ENCODE measurements at regions not wholly inside any gene's neighbourhood (a gene's known extent, or its start where the extent isn't known, plus 50 kb on each side); places are given as distances from the start of the nearest gene placed in this dataset.
"Not testable (repeated sequence)": the region's sequence is repeated elsewhere in the genome, so short reads cannot be mapped to it uniquely, and the experiment has no call there.

GRCh38 chr1:48084826-48085225 is 87.6 kb upstream of the TRABD2B start:
- DNase-seq (ENCODE audit: low spot score): no peak

- DNase-seq (ENCODE audit: low spot score): no peak
Observed at GRCh38 chr1:48082271-48082962, 85.2 kb upstream of the TRABD2B start.

GRCh38 chr1:48080331-48081255 is 83.4 kb upstream of the TRABD2B start:
- no peak for DNase-seq (ENCODE audit: low spot score)

- DNase-seq (ENCODE audit: low spot score): no peak
Observed at GRCh38 chr1:48079096-48079495, 81.9 kb upstream of the TRABD2B start.

DNA sequence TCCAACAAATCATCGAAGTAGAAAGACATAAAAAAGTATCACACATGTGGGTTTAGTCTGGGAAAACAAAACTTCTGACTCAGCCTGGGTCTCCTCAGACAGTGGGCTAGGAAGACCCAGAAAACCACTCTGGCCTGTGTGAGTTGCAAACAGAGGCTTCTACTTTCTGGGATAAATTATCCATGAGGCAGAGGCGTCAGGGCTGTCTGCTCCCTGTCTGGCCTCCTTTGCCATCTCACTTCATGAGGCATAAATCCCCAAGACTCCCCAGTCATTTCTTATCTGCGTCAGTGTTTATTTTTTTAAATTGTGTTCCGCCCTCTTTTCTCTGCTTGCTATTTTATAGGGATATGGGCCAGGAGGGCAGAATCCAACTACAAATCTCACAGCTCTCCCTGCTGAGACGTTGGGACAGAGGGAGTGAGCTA is 80.6 kb upstream of the TRABD2B start:
- no peak for DNase-seq (ENCODE audit: low spot score)

DNA sequence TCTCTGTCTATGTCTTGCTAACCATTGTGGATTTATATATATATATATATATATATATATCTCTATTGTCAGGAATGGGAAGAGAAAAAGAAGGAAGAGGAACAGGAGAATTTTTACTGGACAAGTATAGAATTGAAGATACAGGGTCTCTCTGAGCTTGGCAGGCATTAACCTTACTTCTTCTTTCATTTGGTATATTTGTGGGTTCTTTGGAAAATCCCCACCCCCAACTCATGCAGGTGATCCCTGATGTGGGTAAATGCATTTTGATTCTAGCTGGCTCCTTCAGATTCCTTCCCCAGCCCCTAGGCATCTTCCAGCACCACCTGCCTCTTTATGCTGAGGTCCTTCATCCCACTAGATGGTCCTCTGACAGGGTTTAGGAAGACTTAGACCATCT is 78.8 kb upstream of the TRABD2B start:
- DNase-seq (ENCODE audit: low spot score): no peak

GRCh38 chr1:48073798-48074530 is 76.8 kb upstream of the TRABD2B start:
- no peak for DNase-seq (ENCODE audit: low spot score)

DNA sequence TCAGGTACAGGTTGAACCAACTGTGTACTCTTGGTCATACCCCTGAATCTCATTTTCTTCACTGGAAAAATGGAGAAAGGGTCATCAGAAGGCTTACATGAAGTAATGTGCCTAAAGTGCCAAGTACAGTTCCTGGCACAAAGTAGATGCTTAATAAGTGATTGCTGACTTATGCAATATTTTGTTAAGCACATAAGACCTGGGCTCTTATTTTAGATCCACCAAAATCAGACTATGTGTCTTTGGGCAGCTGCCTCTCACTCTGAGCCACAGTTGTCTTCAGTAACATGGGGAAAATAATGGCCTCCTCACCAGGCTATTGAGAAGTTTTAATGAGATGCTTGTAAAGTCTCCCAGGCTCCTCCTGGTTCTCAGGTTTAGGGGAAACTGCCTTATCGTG is 74.3 kb upstream of the TRABD2B start:
- DNase-seq (ENCODE audit: low spot score): no peak

- DNase-seq (ENCODE audit: low spot score): no peak
Observed at GRCh38 chr1:48070396-48070750, 73.2 kb upstream of the TRABD2B start.

GRCh38 chr1:48069662-48070395 is 72.6 kb upstream of the TRABD2B start:
- no peak for DNase-seq (ENCODE audit: low spot score)

GRCh38 chr1:48068206-48068605 is 71.0 kb upstream of the TRABD2B start:
- DNase-seq (ENCODE audit: low spot score): no peak

- no peak for DNase-seq (ENCODE audit: low spot score)
Observed at GRCh38 chr1:48066936-48067335, 69.8 kb upstream of the TRABD2B start.

DNA sequence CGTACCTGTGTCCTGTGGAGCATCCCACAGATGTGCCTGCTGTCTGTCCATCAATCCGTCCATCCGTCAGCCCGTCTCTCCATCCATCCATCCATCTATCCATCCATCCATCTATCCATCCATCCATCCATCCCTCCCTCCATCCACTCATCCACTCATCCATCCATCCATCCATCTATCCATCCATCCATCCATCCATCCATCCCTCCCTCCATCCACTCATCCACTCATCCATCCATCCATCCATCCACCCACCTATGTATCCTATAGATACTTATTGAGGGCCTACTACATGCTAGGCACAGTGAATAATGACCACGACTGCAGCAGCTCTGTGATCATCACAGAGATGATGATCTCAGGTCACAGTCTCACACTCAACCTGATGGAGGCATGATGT is 67.5 kb upstream of the TRABD2B start:
- not testable (repeated sequence) for DNase-seq (ENCODE audit: low spot score)

DNA sequence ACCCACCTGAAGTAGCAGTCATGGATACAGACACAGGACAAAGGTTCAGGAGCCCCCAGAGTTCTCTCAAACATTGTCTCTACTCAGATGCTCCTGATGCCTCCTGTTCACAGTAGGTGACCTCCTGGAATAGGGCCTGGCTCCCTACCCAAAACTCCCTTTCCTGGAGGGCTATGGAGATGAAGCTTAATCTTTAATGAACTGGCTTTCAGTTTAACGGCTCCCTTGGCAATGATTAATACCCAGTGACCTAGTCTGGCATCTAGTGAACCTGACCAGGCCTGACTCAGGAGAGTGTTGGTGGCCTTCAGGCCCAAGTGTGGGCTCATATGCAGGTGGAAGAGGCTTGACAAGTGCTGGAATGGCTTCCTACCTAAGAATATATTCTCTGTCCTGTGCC is 65.2 kb upstream of the TRABD2B start:
- no peak for DNase-seq (ENCODE audit: low spot score)

DNA sequence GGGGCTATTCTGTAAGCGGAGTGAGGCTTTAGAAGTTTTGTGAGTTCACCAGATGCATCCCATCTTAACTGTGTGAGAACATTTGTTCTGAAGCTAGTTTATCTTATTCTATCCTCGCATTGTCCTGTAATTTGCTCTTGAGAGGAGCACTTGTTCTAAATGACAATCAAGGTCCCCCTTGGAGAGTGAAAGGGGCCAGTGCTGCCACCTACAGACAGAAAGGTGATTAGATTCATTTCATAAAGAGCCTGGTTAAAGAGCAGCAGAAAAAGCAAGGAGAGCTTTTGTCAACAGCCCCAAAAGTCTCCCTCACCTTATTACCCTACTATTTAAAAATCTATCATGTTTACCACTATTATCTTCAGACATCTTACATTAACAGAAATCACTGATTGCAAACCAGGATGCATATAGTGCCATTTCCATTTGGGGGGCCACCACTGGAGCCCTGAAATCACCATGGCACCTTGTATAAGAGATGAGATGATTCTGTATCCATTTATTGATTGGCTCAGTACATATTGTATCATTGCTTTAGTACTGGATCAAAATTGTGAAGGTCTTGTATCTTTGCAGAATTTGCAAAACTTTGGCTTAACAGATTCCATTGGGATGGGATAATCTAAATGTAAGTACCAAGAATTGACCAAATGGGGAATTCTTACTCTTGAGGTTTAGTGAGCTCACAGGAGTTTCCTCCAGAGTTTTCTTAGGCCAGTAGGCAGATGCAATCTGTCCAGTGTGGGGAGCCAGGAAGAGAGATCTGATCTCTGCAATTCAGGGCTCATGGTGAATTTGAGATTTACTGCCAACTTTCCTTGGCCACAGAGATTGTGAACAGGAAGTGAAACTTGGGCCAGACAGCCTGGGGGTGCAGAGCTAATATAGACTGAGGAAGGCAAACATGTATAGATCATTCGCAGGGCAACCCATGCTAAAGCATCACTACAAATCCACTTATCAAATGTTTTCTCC is 64.3 kb upstream of the TRABD2B start:
- peak; percentile 2 for DNase-seq (ENCODE audit: low spot score)

DNA sequence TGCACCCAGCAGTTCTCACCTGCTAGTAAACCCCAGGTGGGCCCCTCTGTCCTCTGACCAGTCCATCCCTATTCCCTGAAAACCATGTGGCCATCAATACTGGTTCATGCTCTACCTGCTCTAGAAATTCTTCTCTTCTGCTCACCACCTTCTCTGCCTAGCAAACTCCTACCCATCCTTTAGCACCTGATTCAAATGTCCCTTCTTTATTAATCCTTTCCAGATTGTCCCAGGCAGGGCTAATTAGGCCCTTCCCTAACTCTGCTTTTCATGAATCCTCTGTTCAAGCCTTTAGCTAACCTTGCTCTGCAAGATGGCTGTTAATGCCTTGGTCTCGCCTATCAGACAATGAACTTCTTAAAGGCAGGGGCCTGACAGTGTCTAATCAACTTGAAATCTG is 62.1 kb upstream of the TRABD2B start:
- DNase-seq (ENCODE audit: low spot score): no peak

- no peak for DNase-seq (ENCODE audit: low spot score)
Observed at GRCh38 chr1:48058135-48059025, 61.2 kb upstream of the TRABD2B start.

GRCh38 chr1:48057249-48057648 is 60.1 kb upstream of the TRABD2B start:
- no peak for DNase-seq (ENCODE audit: low spot score)

- no peak for DNase-seq (ENCODE audit: low spot score)
Observed at GRCh38 chr1:48055876-48056764, 58.9 kb upstream of the TRABD2B start.

All from CD4-positive, alpha-beta T cell treated with Interleukin-15 for 4 hours (primary cell).